ENCODE measurements at regions not wholly inside any gene's neighbourhood (a gene's known extent, or its start where the extent isn't known, plus 50 kb on each side); places are given as distances from the start of the nearest gene placed in this dataset.

DNA sequence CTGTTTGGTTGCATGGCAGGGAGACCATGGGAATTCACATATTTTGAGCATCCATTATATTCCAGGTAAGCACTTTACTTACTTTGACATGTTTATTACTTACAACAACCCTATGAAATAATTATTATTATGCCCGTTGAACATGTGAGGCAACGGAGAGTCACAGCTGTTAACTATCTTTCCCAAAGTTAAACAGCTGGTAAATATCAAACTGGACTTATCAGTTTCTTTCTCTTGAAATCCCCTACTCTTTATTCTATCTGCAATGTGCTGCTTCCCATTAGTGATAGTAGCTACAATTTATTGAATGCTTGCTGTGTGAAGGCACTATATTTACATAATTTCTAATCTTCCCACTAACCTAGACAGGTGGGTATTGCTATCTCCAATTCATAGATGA, 847.7 kb upstream of the MAP3K7 start:
- H3K27ac ChIP-seq (ENCODE audit: low read length): no peak overlapping the region
- TF ChIP-seq TAF1 (IDR thresholded peaks at IDR 0.05; ENCODE audit: low read depth) (no peak), POLR2AphosphoS5 (IDR thresholded peaks at IDR 0.05) (no peak), EZH2 (IDR thresholded peaks at IDR 0.05; ENCODE audit: borderline replicate concordance, insufficient read depth, low read length, poor library complexity, severe bottlenecking) (no peak), MXI1 (conservative IDR thresholded peaks at IDR 0.05; ENCODE audit: poor library complexity, severe bottlenecking) (no peak), RAD21 (conservative IDR thresholded peaks at IDR 0.05) (no peak), EP300 (conservative IDR thresholded peaks at IDR 0.05; ENCODE audit: poor library complexity, severe bottlenecking) (no peak), SMC3 (conservative IDR thresholded peaks at IDR 0.05; ENCODE audit: poor library complexity) (no peak)
- TF ChIP-seq, protein P1, sequence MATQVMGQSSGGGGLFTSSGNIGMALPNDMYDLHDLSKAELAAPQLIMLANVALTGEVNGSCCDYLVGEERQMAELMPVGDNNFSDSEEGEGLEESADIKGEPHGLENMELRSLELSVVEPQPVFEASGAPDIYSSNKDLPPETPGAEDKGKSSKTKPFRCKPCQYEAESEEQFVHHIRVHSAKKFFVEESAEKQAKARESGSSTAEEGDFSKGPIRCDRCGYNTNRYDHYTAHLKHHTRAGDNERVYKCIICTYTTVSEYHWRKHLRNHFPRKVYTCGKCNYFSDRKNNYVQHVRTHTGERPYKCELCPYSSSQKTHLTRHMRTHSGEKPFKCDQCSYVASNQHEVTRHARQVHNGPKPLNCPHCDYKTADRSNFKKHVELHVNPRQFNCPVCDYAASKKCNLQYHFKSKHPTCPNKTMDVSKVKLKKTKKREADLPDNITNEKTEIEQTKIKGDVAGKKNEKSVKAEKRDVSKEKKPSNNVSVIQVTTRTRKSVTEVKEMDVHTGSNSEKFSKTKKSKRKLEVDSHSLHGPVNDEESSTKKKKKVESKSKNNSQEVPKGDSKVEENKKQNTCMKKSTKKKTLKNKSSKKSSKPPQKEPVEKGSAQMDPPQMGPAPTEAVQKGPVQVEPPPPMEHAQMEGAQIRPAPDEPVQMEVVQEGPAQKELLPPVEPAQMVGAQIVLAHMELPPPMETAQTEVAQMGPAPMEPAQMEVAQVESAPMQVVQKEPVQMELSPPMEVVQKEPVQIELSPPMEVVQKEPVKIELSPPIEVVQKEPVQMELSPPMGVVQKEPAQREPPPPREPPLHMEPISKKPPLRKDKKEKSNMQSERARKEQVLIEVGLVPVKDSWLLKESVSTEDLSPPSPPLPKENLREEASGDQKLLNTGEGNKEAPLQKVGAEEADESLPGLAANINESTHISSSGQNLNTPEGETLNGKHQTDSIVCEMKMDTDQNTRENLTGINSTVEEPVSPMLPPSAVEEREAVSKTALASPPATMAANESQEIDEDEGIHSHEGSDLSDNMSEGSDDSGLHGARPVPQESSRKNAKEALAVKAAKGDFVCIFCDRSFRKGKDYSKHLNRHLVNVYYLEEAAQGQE (IDR thresholded peaks at IDR 0.05; ENCODE audit: borderline replicate concordance): no peak
- TF ChIP-seq, protein P2, sequence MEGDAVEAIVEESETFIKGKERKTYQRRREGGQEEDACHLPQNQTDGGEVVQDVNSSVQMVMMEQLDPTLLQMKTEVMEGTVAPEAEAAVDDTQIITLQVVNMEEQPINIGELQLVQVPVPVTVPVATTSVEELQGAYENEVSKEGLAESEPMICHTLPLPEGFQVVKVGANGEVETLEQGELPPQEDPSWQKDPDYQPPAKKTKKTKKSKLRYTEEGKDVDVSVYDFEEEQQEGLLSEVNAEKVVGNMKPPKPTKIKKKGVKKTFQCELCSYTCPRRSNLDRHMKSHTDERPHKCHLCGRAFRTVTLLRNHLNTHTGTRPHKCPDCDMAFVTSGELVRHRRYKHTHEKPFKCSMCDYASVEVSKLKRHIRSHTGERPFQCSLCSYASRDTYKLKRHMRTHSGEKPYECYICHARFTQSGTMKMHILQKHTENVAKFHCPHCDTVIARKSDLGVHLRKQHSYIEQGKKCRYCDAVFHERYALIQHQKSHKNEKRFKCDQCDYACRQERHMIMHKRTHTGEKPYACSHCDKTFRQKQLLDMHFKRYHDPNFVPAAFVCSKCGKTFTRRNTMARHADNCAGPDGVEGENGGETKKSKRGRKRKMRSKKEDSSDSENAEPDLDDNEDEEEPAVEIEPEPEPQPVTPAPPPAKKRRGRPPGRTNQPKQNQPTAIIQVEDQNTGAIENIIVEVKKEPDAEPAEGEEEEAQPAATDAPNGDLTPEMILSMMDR (IDR thresholded peaks at IDR 0.05; ENCODE audit: poor library complexity, severe bottlenecking): no peak
- no peak overlapping the region for H3K9ac ChIP-seq (ENCODE audit: low read length)
- no peaks in the 10 kb centered on the region for H3K27me3 ChIP-seq (ENCODE audit: insufficient read depth, low read depth, low read length)
- no peak overlapping the region for H3K4me3 ChIP-seq (ENCODE audit: low read length)
- H3K9me2 ChIP-seq (ENCODE audit: insufficient read depth, low read length): no peaks in the 10 kb centered on the region
- no peak overlapping the region for H2AFZ ChIP-seq (ENCODE audit: low read depth, low read length)
- H3K9me3 ChIP-seq (ENCODE audit: low read length): no peaks in the 10 kb centered on the region
- no peaks in the 10 kb centered on the region for H3K36me3 ChIP-seq (ENCODE audit: insufficient read depth, low read length)
- H3K4me2 ChIP-seq (ENCODE audit: low read length): no peak overlapping the region
- H3F3A ChIP-seq (ENCODE audit: insufficient read depth, low read length, poor library complexity, severe bottlenecking): no peaks in the 10 kb centered on the region
- H3K79me2 ChIP-seq (replicated peaks; ENCODE audit: insufficient read depth, low read length): no peaks in the 10 kb centered on the region
- H4K20me1 ChIP-seq (ENCODE audit: insufficient read depth): no peaks in the 10 kb centered on the region

DNA sequence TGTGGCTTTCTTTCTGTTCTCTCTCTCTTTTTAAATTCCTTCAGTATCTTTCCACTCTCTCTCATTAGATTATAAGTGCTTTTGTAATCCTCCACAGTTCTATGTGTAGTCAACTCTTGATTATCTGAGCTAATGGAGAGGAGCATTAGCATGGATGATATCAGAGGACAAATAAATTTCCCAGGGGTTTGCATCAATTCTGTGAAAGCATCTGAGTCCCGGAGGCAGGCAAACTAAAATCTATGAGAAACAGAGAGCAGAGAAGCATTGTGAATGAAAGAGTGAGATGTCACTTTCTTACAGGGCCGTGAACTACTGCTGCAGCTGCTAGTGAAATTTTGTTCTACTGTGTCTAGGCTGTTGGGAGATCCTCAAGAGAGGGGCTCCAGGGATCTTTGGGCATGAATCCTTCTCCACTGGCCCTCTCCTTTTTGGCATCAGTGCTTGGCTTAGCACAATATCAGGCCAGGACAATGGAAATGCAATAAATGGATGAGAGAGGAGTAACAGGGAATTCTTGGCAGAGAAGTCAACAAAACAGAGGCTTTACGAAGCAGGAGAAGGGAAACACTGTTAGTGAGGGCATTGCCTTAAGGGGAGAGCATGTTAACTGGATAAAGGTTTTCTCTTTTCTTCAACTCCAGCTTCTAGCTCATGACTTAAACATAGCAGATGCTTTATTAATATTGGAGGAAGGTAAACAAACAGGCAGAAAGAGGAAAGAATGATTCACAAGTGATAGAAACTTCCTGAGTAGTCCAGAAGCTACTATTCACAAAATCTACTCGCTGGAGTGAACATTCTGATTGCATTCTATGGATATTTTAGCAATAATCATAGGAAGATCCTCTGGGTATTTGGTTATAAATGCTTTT, 847.0 kb upstream of the MAP3K7 start:
- TF ChIP-seq TAF1 (IDR thresholded peaks at IDR 0.05; ENCODE audit: low read depth) (no peak), POLR2AphosphoS5 (IDR thresholded peaks at IDR 0.05) (no peak), SMC3 (conservative IDR thresholded peaks at IDR 0.05; ENCODE audit: poor library complexity) (no peak), MXI1 (conservative IDR thresholded peaks at IDR 0.05; ENCODE audit: poor library complexity, severe bottlenecking) (no peak), EZH2 (IDR thresholded peaks at IDR 0.05; ENCODE audit: borderline replicate concordance, insufficient read depth, low read length, poor library complexity, severe bottlenecking) (no peak), EP300 (conservative IDR thresholded peaks at IDR 0.05; ENCODE audit: poor library complexity, severe bottlenecking) (no peak), RAD21 (conservative IDR thresholded peaks at IDR 0.05) (no peak)
- TF ChIP-seq, protein P1 (IDR thresholded peaks at IDR 0.05; ENCODE audit: borderline replicate concordance): no peak
- TF ChIP-seq, protein P2 (IDR thresholded peaks at IDR 0.05; ENCODE audit: poor library complexity, severe bottlenecking): no peak
- Histone ChIP-seq H3K27me3 (ENCODE audit: insufficient read depth, low read depth, low read length) (no peaks in the 10 kb centered on the region), H3K4me3 (ENCODE audit: low read length) (no peak overlapping the region), H3K27ac (ENCODE audit: low read length) (no peak overlapping the region), H4K20me1 (ENCODE audit: insufficient read depth) (no peaks in the 10 kb centered on the region), H3F3A (ENCODE audit: insufficient read depth, low read length, poor library complexity, severe bottlenecking) (no peaks in the 10 kb centered on the region), H3K9me2 (ENCODE audit: insufficient read depth, low read length) (no peaks in the 10 kb centered on the region), H3K36me3 (ENCODE audit: insufficient read depth, low read length) (no peaks in the 10 kb centered on the region), H3K4me2 (ENCODE audit: low read length) (no peak overlapping the region), H3K9ac (ENCODE audit: low read length) (no peak overlapping the region), H3K79me2 (replicated peaks; ENCODE audit: insufficient read depth, low read length) (no peaks in the 10 kb centered on the region), H2AFZ (ENCODE audit: low read depth, low read length) (no peak overlapping the region), H3K9me3 (ENCODE audit: low read length) (no peaks in the 10 kb centered on the region)
